GM12878 (cell line): ENCODE measurements at regions not wholly inside any gene's neighbourhood (a gene's known extent, or its start where the extent isn't known, plus 50 kb on each side); places are given as distances from the start of the nearest gene placed in this dataset.

Experiments used
- ATAC-seq: fragments of 200-7000 bp; cut with Tn5 transposase; 3 replicates; pipeline ENCODE4 v1.9.1; 2020; ENCODE audit warnings: mild to moderate bottlenecking, moderate library complexity
- BruUV-seq: library from RNA; stranded (reverse); fragments of 400-500 nt; replicated peaks from 2 replicates; lab custom pipeline; 2021; lab: Mats Ljungman, UMichigan
- CTCF ChIA-PET: fragments of 300-600 bp; sonication (Branson Sonifier 250); formaldehyde crosslinking; extraction: SDS; loops from one replicate; lab custom pipeline; 2021; ENCODE audit warnings: inconsistent platforms; lab: Yijun Ruan, JAX
- POLR2A ChIA-PET: fragments of 350-600 bp; formaldehyde crosslinking; extraction: SDS; loops from one replicate; lab custom pipeline; 2021; ENCODE audit warnings: inconsistent platforms; lab: Charles Lee
- RAD21 ChIA-PET: fragments of 300-600 bp; sonication (Branson Sonifier 250); formaldehyde crosslinking; loops from one replicate; lab custom pipeline; 2023; ENCODE audit warnings: antibody characterized with exemption; ENCODE audit not compliant: unreplicated experiment; lab: Charles Lee
- SMC1A ChIA-PET: fragments of 300-600 bp; sonication (Branson Sonifier 250); formaldehyde crosslinking; loops from one replicate; lab custom pipeline; 2023; ENCODE audit not compliant: unreplicated experiment, uncharacterized antibody; lab: Charles Lee
- DNase-seq: peaks from one replicate; pipeline ENCODE4 v3.0.0-alpha.2; 2011; ENCODE audit warnings: low read depth, low spot score
- FAIRE-seq: peaks from 3 replicates; lab custom pipeline; 2011; peaks lifted over from hg19 to GRCh38; lab: Jason Lieb, UNC
- H2AFZ ChIP-seq: 2 replicates; pipeline ENCODE4 v1.6.0; 2011; ENCODE audit warnings: low read depth, low read length, control low read depth; ENCODE audit not compliant: control insufficient read depth
- H3K27ac ChIP-seq: 2 replicates; pipeline ENCODE4 v1.5.1; 2011; ENCODE audit warnings: control low read depth; ENCODE audit not compliant: control insufficient read depth, insufficient read depth
- H3K27me3 ChIP-seq, 2 experiments: replicated peaks in 1 of 2; 2 replicates each; pipeline versions ENCODE4 v1.6.0 to v1.6.1; 2011; ENCODE audit warnings: low read length in 1 of 2; ENCODE audit not compliant: control insufficient read depth in 2 of 2, insufficient read depth in 2 of 2
- H3K36me3 ChIP-seq, 2 experiments: 2 replicates each; pipeline ENCODE4 v1.5.1; 2011; ENCODE audit warnings: low read length in 1 of 2; ENCODE audit not compliant: control insufficient read depth in 2 of 2, insufficient read depth in 2 of 2
- H3K4me1 ChIP-seq: 2 replicates; pipeline ENCODE4 v1.6.1; 2011; ENCODE audit warnings: mild to moderate bottlenecking, low read length, moderate library complexity, mixed read lengths; ENCODE audit not compliant: control insufficient read depth, insufficient read depth
- H3K4me2 ChIP-seq: 2 replicates; pipeline ENCODE4 v1.6.0; 2011; ENCODE audit warnings: control low read depth; ENCODE audit not compliant: control insufficient read depth, insufficient read depth
- H3K4me3 ChIP-seq: fragments of 200-600 bp; sonication (generic); 2 replicates; pipeline ENCODE4 v1.5.1; 2016
- H3K79me2 ChIP-seq: 2 replicates; pipeline ENCODE4 v1.6.0; 2011; ENCODE audit warnings: low read length; ENCODE audit not compliant: control insufficient read depth, insufficient read depth
- H3K9ac ChIP-seq: 2 replicates; pipeline ENCODE4 v1.8.0; 2011; ENCODE audit warnings: low read length, control low read depth, mixed read lengths; ENCODE audit not compliant: control insufficient read depth, insufficient read depth
- H3K9me3 ChIP-seq: replicated peaks from 3 replicates; pipeline ENCODE4 v1.5.1; 2011; ENCODE audit warnings: mild to moderate bottlenecking, low read length; ENCODE audit not compliant: control insufficient read depth, insufficient read depth
- H4K20me1 ChIP-seq: 2 replicates; pipeline ENCODE4 v1.6.0; 2011; ENCODE audit not compliant: control insufficient read depth, insufficient read depth
- CHD1 ChIP-seq: IDR thresholded peaks from 2 replicates; pipeline ENCODE4 v1.6.1; 2012; ENCODE audit warnings: low read depth, low read length, improper control_type of control experiment
- EED ChIP-seq: sonication (generic); IDR thresholded peaks from 2 replicates; pipeline ENCODE4 v1.6.1; 2016; ENCODE audit warnings: antibody characterized with exemption, low read depth
- MEF2B ChIP-seq: fragments of 450-650 bp; IDR thresholded peaks from 2 replicates; pipeline ENCODE4 v1.6.1; 2018; ENCODE audit warnings: mild to moderate bottlenecking, moderate library complexity; ENCODE audit not compliant: partially characterized antibody, poor library complexity, severe bottlenecking
- USF1 ChIP-seq: IDR thresholded peaks from 2 replicates; pipeline ENCODE4 v1.6.1; 2011; ENCODE audit warnings: borderline replicate concordance, low read depth, mild to moderate bottlenecking, moderate library complexity, mixed read lengths, low read length; ENCODE audit not compliant: insufficient read depth; ENCODE audit errors: extremely low read length
- ZNF207 ChIP-seq: fragments of 450-650 bp; IDR thresholded peaks from 2 replicates; pipeline ENCODE4 v1.6.1; 2014; ENCODE audit warnings: antibody characterized with exemption, mild to moderate bottlenecking, borderline replicate concordance
- WGBS: methylation state at CpG from one replicate; pipeline ENCODE4 v1.1.6; 2016; ENCODE audit warnings: low lambda C conversion rate; ENCODE audit not compliant: insufficient replicate concordance, insufficient coverage; ENCODE audit errors: missing lambda C conversion rate; 5-methylcytosine and 5-hydroxymethylcytosine counted together
- in situ Hi-C: fragments of 300-500 bp; cut with MboI; formaldehyde crosslinking; loops from 9 replicates; pipeline ENCODE4 v1.14.3; 2018; ENCODE audit warnings: mixed read lengths
- intact Hi-C: fragments of 100-400 bp; cut with micrococcal nuclease; formaldehyde crosslinking; loops from one replicate; pipeline ENCODE4 v1.14.2; 2022; ENCODE audit not compliant: unreplicated experiment

DNA sequence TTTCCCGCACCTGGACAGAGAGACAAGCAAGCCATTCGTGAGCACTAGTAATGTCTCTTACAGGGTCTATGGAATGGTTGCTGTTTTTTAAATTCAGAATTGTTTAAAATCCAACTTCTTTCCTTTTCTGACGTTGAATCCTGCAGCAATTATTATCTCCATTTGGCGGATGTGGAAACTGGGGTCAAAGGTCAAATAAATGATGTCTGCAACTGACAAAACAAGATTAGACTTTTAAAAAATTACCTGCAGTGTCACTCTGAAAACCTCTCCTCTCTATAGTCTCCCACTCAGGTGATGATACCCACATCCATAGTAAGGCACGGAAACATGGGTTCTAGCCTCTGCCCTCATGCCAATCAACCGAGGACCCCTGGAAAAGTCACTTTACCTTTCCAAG lies 142.7 kb upstream of the SMIM23 start (continued):
- TF ChIP-seq CHD1: no peak
- no peak for TF ChIP-seq MEF2B
- no peak for TF ChIP-seq USF1
- TF ChIP-seq, all 136 proteins: peak for 0

GRCh38 chr5:171644536-171644935 lies 141.1 kb upstream of the SMIM23 start:
- H3K9me3 ChIP-seq: no peaks in the 10 kb centered on the region
- ATAC-seq (no peak), FAIRE-seq (no peak), DNase-seq (no peak)
- H3K4me3 ChIP-seq: no peak overlapping the region
- H3K9ac ChIP-seq: no peak overlapping the region
- H3K27ac ChIP-seq: no peak overlapping the region
- POLR2A ChIA-PET: no interaction called here
- H3K4me1 ChIP-seq: no peaks in the 10 kb centered on the region
- no peak overlapping the region for H2AFZ ChIP-seq
- intact Hi-C loops (no loop called here), in situ Hi-C loops (no loop called here)
- peaks cover 0 to 2% of the 10 kb centered on the region in 2 experiments; a peak in 3 of 4 replicates for H3K27me3 ChIP-seq
- H3K36me3 ChIP-seq: no peaks in the 10 kb centered on the region
- CTCF ChIA-PET: no interaction called here
- TF ChIP-seq EED (no peak), ZNF207 (no peak)
- H4K20me1 ChIP-seq: no peaks in the 10 kb centered on the region
- BruUV-seq: no TSS peak
- SMC1A ChIA-PET: no interaction called here
- WGBS: 47% methylated on average over 10 of the region's 10 CpGs
- RAD21 ChIA-PET: no interaction called here
- no peaks in the 10 kb centered on the region for H3K79me2 ChIP-seq
- no peak overlapping the region for H3K4me2 ChIP-seq
